Endothelial cell of umbilical vein (primary cell): ENCODE measurements at regions not wholly inside any gene's neighbourhood (a gene's known extent, or its start where the extent isn't known, plus 50 kb on each side); places are given as distances from the start of the nearest gene placed in this dataset.

ENCODE experiments used
- CTCF ChIP-seq, 2 donors: IDR thresholded peaks; 1 replicate in 1 of 2; 2 replicates in 1 of 2; pipeline ENCODE4 v1.5.1; 2011; ENCODE audit warnings: low read length in 2 of 2, mild to moderate bottlenecking in 2 of 2, moderate library complexity in 2 of 2, control low read depth in 1 of 2, inconsistent platforms in 1 of 2, low read depth in 1 of 2; ENCODE audit not compliant: insufficient read depth in 1 of 2; ENCODE audit errors: extremely low read depth in 1 of 2
- POLR2AphosphoS5 ChIP-seq: IDR thresholded peaks from 2 replicates; pipeline ENCODE4 v1.6.1; 2012; ENCODE audit warnings: low read depth, mild to moderate bottlenecking, control low read depth, low read length, moderate library complexity; ENCODE audit not compliant: insufficient read depth

DNA sequence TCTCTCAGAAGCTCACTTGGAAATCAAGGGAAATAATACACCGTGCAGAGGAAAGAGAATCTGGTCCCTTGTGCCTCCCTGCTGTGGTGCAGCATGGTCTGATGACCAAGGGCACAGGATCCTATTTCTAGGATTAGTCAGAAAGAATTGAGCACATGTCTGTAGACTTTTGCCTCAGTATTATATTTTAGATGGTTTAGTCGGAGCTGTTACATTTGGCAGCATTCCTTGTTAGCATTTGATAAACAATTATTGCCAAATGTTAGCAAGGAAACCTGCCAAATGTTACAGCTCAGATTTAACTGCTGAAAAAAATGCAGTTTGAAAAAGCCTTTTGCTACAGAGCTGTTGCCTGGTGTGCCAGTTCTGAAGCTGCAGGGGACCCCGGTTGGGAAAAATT lies 183.5 kb upstream of the DPYD start:
- TF ChIP-seq CTCF (IDR thresholded peaks at IDR 0.05; ENCODE audit: extremely low read depth in 1 of 2, insufficient read depth in 1 of 2, low read depth in 1 of 2, low read length in 2 of 2) (no peak), POLR2AphosphoS5 (no peak)
